ENCODE measurements at regions not wholly inside any gene's neighbourhood (a gene's known extent, or its start where the extent isn't known, plus 50 kb on each side); places are given as distances from the start of the nearest gene placed in this dataset.
"Not testable (repeated sequence)": the region's sequence is repeated elsewhere in the genome, so short reads cannot be mapped to it uniquely, and the experiment has no call there.

DNA sequence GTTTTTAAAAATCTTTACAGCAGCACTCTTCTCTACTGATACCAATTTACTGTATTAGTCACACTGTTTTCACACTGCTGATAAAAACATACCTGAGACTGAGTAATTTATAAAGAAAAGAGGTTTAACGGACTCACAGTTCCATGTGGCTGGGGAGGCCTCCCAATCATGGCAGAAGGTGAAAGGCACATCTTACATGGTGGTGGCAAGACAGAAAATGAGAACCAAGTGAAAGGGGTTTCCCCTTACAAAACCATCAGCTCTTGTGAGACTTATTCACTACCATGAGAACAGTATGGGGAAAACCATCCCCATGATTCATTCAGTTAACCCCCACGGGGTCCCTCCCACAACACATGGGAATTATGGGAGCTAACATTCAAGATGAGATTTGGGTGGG, 481.9 kb upstream of the TLE4 start:
- not testable (repeated sequence) for DNase-seq (ENCODE audit: low spot score)

DNA sequence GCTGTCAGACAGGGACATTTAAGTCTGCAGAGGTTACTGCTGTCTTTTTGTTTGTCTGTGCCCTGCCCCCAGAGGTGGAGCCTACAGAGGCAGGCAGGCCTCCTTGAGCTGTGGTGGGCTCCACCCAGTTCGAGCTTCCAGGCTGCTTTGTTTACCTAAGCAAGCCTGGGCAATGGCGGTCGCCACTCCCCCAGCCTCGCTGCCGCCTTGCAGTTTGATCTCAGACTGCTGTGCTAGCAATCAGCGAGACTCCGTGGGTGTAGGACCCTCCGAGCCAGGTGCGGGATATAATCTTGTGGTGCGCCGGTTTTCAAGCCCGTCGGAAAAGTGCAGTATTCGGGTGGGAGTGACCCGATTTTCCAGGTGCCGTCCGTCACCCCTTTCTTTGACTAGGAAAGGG, 468.5 kb upstream of the TLE4 start:
- DNase-seq (ENCODE audit: low spot score): not testable (repeated sequence)

DNA sequence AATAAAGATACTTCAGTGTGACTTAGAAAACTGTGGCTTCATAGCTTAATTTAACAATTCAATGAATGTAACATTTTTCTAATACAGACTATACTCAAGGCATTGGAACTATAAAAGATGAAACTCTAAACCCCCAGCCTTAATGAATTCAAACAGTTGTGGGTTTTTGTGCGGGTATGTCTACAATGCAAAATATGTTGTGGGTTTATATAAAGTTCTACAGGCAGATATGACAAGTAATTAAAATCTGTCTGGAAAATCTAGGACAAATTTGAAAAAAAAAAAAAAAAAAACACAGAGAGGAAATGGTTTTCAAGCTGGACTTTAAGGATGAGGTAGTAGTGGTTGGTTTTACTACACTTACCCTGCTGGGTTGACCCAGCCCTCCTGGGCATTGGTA, 467.5 kb upstream of the TLE4 start:
- no peak for DNase-seq (ENCODE audit: low spot score)

DNA sequence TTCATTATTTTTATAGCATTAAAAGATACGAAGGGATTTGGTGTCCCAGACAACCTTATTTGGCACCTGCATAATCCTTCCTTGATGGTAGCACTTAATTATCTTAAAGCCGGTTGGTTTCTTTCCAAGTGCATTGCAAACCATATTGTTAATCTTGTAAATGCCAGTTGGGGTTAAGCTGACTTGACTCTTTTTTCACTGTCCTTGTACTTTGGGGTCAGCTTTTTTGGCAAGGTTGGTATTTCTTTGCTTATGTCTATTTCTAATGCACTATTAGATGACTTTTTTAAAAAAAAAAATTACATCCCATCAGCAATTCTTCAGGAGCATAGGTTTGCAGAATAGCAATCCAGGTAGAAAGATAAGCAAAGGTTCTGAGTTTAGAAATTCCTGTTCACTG, 466.8 kb upstream of the TLE4 start:
- no peak for DNase-seq (ENCODE audit: low spot score)

DNA sequence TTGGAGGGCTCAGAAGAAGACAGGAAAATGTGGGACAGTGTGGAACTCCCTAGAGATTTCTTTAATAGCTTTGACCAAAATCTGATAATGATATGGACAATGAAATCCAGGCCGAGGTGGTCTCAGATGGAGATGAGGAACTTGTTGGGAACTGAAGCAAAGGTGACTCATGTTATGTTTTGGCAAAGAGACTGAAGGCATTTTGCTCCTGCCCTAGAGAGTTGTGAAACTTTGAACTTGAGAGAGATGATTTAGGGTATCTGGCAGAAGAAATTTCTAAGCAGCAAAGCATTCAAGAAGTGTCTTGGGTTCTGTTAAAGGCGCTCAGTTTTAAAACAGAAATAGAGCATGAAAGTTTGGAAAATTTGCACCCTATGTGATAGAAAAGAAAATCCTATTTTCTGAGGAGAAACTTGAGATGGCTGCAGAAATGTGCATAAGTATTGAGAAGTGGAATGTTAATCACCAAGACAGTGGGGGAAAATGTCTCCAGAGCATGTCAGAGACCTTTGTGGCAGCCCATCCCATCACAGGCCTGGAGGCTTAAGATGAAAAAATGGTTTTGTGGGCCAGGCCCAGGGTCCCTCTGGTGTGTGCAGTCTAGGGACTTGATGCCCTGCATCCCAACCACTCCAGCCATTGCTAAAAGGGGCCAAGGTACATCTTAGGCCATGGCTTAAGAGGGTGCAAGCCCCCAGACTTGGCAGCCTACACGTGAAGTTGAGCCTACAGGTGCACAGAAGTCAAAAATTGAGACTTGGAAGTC, 463.7 kb upstream of the TLE4 start:
- no peak for DNase-seq (ENCODE audit: low spot score)

DNA sequence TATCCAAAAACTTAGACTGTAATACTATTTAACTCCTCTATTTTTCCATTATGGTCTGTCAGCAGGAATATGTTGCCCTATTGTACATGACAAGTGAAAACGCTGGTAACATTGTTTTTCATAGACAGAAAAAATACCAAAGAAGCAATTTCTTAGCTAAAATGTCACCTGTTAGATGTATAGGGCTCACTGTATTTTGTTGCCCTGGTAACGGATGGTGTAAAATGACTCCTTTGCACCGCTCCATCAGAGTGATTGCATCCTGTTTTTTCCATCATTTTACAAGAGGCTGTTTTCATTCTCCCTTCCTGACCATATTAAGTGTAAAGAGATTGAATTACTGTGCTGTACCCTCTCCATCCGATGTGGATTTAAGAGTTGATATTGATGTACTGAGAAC, 460.1 kb upstream of the TLE4 start:
- no peak for DNase-seq (ENCODE audit: low spot score)

DNA sequence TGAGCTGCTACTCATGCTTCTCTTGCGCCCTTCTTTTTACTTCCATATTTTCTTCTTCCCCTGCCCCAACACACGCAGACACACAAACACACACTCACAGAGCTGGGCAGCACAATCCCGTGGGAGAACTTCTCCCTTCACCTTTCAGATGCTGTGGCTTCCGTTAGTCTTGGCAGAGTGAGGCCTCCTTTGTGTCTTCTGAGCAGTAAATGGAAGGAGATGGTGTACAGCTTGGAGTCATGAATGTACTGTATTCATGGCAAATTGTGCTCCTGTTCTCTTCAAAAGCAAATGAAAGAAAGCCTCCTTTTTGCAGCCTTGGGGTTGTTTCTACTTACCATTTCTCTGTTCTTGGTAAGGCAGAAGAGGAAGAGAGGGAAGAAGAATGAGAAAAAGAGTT, 456.6 kb upstream of the TLE4 start:
- DNase-seq (ENCODE audit: low spot score): no peak

DNA sequence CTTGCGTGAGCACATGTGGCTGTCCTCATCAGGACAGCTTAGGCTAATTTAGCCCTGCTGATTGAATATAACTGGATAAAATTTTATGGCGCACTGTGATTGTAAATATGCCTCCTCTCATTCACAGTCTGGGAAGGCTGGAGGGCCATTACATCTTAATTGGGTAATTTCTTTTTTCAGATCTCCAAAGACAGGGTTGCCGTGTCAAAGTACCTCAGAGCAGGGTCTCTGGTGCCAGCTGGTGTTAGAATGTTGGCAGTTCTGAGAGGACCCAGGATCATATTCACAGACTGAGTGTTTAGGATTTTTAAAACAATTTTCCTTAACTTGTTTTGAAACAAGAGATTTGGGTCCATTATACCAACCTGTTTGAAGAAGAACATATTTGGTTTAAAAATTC, 455.7 kb upstream of the TLE4 start:
- DNase-seq (ENCODE audit: low spot score): no peak

DNA sequence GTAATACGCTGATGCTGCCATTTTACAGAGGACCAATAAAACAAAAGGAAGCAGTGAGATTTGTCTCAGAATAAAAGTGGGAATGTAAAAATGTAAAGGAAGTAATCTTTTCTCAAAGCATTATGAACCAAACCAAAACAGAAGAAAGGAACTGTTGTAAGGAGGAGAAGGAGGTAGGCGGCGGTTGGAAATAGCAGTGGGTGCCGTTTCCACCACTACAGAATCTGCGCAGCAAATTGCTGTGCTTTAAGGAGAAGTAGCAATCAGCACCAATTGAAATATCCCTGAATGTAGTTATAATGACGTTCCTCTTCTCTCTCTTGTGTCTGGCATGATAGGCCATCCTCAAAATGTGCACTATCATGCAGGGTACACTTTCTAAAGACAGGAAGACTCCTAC, 455.1 kb upstream of the TLE4 start:
- DNase-seq (ENCODE audit: low spot score): no peak

DNA sequence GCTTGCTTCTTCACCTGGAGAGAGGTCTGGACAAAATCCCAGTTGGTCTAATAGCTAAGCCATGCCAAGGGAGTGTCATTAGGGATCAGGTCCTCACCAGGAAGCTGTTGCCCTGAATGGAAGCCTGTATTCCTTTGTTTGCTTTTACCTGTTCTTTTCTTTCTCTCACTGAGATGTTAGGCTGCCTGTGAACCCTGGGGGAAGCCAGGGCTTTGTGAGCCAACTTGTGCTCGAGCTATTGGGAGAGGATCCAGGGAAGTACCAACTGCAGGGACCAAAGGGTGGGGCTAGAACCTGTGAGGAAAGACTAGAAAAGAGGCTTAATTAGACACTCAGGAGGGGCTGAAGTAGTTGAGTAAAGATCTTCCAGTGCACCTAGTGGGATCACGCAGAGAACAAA, 451.2 kb upstream of the TLE4 start:
- no peak for DNase-seq (ENCODE audit: low spot score)

DNA sequence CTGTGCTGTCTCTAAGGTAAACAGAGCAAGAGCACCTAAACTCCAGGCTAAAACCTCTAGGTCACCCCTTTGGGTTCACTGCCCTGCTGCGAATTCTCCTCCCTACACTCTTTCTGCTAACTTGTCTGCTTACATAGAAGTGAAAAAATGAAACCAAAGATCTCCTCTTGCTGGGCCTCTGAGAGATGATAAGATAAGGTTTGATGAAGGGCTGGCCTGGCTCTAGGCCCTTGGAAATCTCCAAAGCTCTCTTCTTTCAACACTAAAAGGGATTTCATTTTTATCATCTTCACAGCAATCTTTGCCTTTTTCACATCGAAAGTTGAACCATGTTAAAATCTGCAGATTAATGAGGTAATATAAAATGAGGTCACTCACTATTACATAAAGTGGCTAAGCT, 450.8 kb upstream of the TLE4 start:
- no peak for DNase-seq (ENCODE audit: low spot score)

DNA sequence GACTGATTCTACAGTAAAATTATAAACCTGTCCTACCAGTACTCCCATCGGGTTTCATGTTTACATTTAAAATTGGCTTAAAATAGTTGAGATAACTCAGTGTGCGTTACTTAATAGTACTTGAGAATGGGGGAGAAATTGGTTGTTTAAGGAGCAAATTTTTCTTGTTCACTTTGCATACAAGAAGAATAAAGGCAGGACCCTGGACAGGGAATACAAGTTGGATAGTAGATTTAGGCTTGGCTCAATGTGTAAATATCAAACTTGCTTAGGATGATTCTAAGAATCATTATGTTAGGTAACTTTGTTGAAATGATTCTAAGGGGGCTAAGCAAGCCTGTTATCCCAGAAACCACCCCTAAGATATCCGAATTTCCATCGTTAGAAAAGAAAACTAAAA, 448.4 kb upstream of the TLE4 start:
- DNase-seq (ENCODE audit: low spot score): no peak

DNA sequence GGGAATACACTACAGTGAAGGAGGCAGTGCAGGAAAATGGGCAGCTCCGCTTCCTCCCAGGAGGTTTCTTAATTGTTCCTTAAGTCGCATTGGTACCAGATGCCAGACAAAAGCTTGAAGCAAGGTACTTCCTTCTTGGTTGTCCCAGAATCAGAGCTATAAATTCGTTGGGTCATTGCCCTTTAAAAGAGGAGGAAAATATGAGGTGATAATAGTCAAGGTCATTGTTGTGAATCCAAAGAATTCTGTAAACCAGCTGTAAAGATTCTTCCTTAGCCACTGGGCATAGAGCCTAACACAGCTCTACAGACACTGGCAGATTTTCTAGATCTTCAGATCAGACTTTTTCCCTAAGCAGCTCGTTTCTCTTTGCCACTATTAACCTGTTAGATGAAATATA, 444.1 kb upstream of the TLE4 start:
- no peak for DNase-seq (ENCODE audit: low spot score)

DNA sequence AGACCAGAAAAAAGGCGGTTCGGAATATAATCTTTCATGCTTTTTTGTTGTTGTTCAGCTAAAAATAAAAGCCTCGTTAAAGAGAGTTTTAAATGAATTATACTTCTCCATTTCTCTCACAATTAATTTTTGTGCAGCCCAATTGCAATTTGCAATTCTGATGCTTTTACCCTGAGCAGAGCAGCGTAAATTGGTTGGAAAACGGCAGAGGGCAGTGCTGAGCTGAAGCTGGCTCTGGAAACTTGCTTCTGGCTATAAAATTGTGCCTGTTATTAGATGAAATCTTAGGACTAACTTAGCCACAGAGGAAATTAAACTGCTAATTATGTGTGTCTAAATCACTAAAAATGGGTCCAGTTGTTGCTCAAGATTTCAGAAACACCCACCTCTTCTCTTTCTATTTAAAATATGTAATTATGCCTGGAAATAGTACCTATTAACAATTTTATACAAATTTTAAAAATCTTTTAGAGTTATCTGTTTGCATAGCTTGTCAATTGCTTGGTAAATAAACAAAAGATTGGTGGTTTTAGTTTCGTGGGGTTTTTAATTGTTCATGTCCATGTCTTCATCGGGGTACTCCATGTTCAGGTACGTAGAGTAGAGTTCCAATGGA, 441.8 kb upstream of the TLE4 start:
- no peak for DNase-seq (ENCODE audit: low spot score)

DNA sequence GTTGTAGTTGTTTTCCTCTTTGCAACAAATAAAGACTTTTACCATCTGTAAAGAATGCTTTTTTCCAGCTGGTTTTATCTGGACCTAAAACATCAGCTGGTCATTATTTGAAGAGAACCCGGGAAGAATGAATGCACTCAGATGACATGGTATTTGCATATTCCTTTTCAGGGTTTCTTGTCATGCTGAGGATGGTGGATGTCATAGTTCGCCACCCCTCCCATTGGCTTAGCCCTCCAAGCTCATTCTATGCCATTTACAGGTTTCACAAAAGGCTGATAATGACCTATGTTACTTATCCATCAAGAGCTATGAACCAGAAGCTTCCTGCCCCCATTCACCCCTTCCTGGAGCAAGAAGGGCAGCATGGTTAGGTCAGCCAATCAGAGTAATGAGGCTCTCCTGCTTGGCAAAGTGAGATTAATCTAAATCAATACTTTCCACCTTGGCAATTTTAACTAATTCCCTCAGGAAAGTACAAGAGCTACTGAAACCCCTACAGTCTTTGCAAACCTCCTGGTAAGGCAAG, 440.5 kb upstream of the TLE4 start:
- no peak for DNase-seq (ENCODE audit: low spot score)

DNA sequence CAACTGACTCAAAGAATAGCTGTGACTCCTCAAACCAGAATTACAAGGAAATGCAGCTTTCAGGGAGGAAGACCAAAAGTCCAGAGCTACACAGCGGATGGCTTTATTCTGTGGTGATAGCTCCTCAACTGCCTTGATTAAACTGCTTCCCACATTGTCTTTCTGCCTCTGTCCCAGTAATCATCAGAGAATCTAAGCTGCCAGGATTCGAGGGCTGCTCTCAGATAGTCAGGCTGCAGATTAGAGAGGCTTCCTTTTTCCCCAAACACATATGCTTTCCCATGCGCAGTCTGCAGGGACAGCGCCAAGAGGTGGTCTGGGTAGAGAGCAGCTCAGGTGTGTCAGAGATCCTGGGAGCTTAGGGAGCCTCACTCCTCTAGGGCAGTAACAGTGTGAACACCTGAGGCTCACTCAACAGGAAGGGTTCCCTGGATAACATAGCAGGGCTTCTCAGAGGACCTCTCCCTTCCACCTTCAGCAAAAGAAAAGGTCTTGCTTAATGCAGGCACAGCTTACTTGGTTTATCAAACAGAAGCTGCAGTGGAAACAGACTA, 439.9 kb upstream of the TLE4 start:
- no peak for DNase-seq (ENCODE audit: low spot score)

DNA sequence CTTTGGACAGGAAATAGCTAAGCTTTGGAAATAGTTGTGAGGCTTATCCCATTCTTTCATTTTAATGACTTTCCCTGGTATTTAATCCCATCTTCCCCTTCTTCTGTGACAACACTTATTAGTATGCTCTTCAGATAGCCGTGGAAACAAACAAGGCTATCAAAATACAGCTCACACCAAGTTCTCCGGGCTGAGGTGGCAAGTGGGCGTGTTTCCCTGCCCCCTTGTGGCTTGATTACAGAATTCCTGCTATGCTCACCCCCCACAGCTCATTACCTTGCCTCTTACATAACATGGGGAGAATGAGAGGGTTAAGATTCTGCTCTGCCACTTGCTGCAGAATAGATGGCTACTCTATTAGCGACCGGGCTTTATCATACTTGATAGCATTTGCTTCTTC, 437.1 kb upstream of the TLE4 start:
- no peak for DNase-seq (ENCODE audit: low spot score)

DNA sequence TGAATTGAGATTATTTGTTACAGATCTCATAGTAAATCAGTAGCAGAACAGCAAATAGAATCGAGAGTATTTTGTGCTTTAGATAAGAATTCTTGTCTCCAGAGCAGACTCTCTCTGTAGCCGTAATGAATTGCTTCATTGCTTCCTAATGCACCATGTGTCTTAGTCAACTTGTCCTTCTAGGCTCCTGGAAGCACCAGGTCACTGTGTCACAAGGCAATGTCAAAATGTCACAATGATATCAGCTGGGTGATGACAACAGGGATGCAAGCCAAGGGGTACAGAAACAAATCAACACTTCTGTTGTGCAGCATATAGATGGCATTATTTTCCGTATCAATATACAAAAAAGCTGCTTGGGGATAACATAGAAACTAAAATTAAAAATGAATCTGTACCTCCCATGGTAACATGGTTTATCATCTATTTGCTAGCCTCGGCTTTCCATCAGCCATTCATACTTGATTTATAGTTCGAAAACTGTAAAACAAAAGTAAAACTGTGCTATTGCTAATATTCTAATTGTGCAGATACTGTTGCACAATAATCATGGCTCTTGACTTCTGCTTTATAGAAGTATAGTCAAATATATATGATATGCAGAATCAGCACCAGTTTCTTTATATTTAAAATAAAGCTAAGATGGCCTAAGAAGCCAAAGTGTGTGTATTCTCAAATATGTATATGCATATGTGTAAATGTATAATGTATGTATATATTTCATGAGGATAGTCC, 435.9 kb upstream of the TLE4 start:
- no peak for DNase-seq (ENCODE audit: low spot score)

DNA sequence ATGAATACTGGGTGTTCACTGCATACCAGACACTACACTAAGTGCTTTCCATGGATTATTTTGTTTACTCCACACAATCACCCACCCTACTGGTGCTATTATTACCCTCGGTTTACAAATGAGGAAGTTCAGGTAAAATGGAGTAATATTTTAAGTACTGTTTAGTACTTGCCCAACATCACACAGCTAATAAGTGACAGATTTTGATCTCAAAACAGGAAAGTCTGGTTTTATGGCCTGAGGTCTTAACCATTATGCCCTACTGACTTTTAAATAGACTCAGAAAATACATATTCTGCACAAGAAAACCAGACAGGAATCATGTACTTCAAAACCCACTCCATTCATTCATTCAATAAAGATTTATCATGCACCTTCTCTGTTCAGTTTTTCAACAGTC, 431.0 kb upstream of the TLE4 start:
- no peak for DNase-seq (ENCODE audit: low spot score)

DNA sequence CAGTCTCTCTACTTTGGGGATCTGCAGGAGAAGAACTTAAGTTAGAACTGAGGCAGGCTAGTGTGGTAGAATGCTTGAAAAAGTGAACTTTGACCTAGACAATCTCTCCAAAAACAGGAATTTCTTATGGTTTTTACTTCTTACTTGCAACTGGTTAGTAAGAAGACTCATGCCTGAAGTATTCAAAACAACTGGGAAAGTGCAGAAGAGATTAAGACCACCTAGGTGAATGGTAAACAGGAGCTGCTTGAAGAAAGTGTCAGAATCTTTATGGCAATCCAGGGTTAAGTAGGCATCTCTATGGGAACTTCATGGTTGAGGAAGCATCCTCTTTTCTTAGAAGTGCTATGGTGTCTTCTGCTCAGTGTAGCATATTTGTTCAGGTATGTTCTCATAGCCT, 428.6 kb upstream of the TLE4 start:
- no peak for DNase-seq (ENCODE audit: low spot score)

DNA sequence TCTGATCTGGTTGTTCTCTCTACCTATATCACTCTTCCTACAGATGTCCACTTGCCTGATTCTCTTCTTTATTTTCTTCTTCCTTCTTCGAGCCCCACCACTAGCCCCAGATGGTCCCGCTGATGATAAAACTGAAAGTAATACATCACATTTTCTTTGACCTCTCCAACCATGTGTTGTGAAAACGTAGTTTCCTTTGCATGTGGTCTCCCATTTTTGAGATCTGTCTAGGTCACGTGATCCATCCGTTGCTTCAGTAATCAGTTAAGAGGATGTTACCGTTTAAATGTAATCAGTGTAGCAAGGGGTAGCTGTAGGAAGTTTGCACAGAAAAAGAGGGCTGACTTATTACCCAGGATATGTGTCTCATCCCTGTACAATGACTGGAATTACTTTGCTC, 426.3 kb upstream of the TLE4 start:
- no peak for DNase-seq (ENCODE audit: low spot score)

DNA sequence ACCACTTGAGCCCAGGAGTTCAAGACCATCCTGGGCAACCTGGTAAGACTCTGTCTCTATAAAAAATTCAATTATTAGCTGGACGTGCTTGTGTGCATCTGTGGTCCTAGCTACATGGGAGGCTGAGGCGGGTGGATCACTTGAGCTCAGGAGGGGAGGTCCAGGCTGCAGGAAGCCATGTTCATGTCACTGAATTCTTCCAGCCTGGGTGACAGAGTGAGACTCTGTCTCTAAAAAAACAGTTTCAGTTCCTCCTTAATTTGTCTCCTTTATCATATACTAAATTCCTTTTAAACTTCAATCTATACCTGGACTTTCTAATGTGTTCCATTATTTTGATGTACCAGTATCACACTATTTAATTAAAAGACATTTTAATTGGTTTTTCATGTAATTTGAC, 422.2 kb upstream of the TLE4 start:
- DNase-seq (ENCODE audit: low spot score): no peak

DNA sequence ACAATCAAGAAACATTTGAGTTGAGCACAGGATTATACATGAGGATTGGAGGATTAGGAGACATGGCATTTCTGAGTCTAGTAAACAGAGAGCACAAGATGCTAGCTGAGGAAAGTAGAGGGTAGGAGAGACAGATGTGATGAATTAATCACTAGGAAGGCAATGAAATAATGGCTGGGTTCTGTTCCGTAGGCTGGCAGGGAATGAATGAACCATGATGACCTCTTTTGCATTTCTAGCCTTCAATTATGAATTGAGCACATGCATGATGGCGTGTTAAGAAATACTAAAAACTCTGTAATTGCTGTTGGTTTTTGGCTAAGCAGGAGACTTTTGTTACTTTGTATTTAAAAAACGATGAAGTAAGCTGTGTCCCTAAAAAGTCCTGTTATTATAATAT, 420.0 kb upstream of the TLE4 start:
- DNase-seq (ENCODE audit: low spot score): no peak

Data from HuH-7.5 (cell line).